OCI-LY1 (cell line): ENCODE measurements at regions not wholly inside any gene's neighbourhood (a gene's known extent, or its start where the extent isn't known, plus 50 kb on each side); places are given as distances from the start of the nearest gene placed in this dataset.

ENCODE experiments used
- H2AFZ ChIP-seq: fragments of 200-600 bp; sonication (generic), shearing (Covaris generic); 2 replicates; pipeline ENCODE4 v1.6.0; 2014; ENCODE audit warnings: antibody characterized with exemption, mild to moderate bottlenecking, low read length
- H3F3A ChIP-seq: fragments of 200-600 bp; sonication (generic), shearing (Covaris generic); 2 replicates; pipeline ENCODE4 v1.6.0; 2014; ENCODE audit warnings: mild to moderate bottlenecking, antibody characterized with exemption, low read length, moderate library complexity; ENCODE audit not compliant: insufficient read depth
- H3K27ac ChIP-seq: fragments of 200-600 bp; sonication (generic); 2 replicates; pipeline ENCODE4 v1.5.1; 2014; ENCODE audit warnings: low read length, mixed run types, mild to moderate bottlenecking, low read depth; ENCODE audit not compliant: poor library complexity, severe bottlenecking
- H3K27me3 ChIP-seq: fragments of 200-600 bp; sonication (generic); 2 replicates; pipeline ENCODE4 v1.6.0; 2014; ENCODE audit warnings: antibody characterized with exemption, mild to moderate bottlenecking, low read length, moderate library complexity; ENCODE audit not compliant: insufficient read depth
- H3K36me3 ChIP-seq: fragments of 200-600 bp; sonication (generic); 2 replicates; pipeline ENCODE4 v1.6.1; 2014; ENCODE audit warnings: mild to moderate bottlenecking, antibody characterized with exemption, low read length, moderate library complexity, mixed read lengths; ENCODE audit not compliant: insufficient read depth
- H3K4me1 ChIP-seq: fragments of 200-600 bp; sonication (generic); 2 replicates; pipeline ENCODE4 v1.5.1; 2014; ENCODE audit warnings: mild to moderate bottlenecking, low read length, moderate library complexity; ENCODE audit not compliant: insufficient read depth, severe bottlenecking
- H3K4me2 ChIP-seq: fragments of 200-600 bp; sonication (generic), shearing (Covaris generic); 2 replicates; pipeline ENCODE4 v1.6.1; 2014; ENCODE audit warnings: low read length
- H3K4me3 ChIP-seq: fragments of 200-600 bp; sonication (generic); 2 replicates; pipeline ENCODE4 v1.5.1; 2014; ENCODE audit warnings: low read length, low read depth, mild to moderate bottlenecking, mixed read lengths; ENCODE audit not compliant: poor library complexity, severe bottlenecking
- H3K79me2 ChIP-seq: fragments of 200-600 bp; shearing (Covaris generic); 2 replicates; pipeline ENCODE4 v1.6.1; 2016; ENCODE audit warnings: mixed run types, low read length, mixed read lengths; ENCODE audit not compliant: insufficient read depth
- H3K9ac ChIP-seq: fragments of 200-600 bp; sonication (generic), shearing (Covaris generic); 2 replicates; pipeline ENCODE4 v1.6.1; 2014; ENCODE audit warnings: mild to moderate bottlenecking, low read length, mixed read lengths
- H3K9me2 ChIP-seq: fragments of 200-600 bp; sonication (generic), shearing (Covaris generic); 2 replicates; pipeline ENCODE4 v1.6.1; 2014; ENCODE audit warnings: low read depth, mild to moderate bottlenecking, low read length, mixed read lengths
- H3K9me3 ChIP-seq: fragments of 200-600 bp; shearing (Covaris generic); 2 replicates; pipeline ENCODE4 v1.6.1; 2014; ENCODE audit warnings: low read length, mixed read lengths
- H4K20me1 ChIP-seq: fragments of 200-600 bp; sonication (generic), shearing (Covaris generic); 2 replicates; pipeline ENCODE4 v1.6.0; 2016; ENCODE audit warnings: mild to moderate bottlenecking, low read length; ENCODE audit not compliant: insufficient read depth
- CTCF ChIP-seq: fragments of 200-600 bp; sonication (generic), shearing (Covaris generic); IDR thresholded peaks from 2 replicates; pipeline ENCODE4 v1.5.1; 2017; ENCODE audit warnings: mild to moderate bottlenecking, antibody characterized with exemption, low read length, moderate library complexity, mixed read lengths
- EZH2 ChIP-seq: fragments of 200-600 bp; sonication (generic), shearing (Covaris generic); IDR thresholded peaks from 2 replicates; pipeline ENCODE4 v1.8.0; 2017; ENCODE audit warnings: borderline replicate concordance, mixed run types, mild to moderate bottlenecking, antibody characterized with exemption, low read length, moderate library complexity, mixed read lengths

- Histone ChIP-seq H3K9ac (no peak overlapping the region), H3K27me3 (no peaks in the 10 kb centered on the region), H3K4me3 (no peak overlapping the region), H3K79me2 (no peaks in the 10 kb centered on the region), H4K20me1 (no peaks in the 10 kb centered on the region), H3K9me2 (no peaks in the 10 kb centered on the region), H3K27ac (no peak overlapping the region), H3F3A (no peaks in the 10 kb centered on the region), H3K4me2 (no peak overlapping the region), H3K36me3 (no peaks in the 10 kb centered on the region), H3K9me3 (0 out of 2 replicates have a peak, but pooled peaks cover 2% of the 10 kb centered on the region), H3K4me1 (no peaks in the 10 kb centered on the region), H2AFZ (no peak overlapping the region)
- TF ChIP-seq EZH2, result no peak
- no peak for TF ChIP-seq CTCF
Observed at GRCh38 chr19:28332351-28332750, 880.6 kb downstream of the UQCRFS1 start.

GRCh38 chr19:28331596-28331995, 881.4 kb downstream of the UQCRFS1 start:
- no peaks in the 10 kb centered on the region for H3K9me2 ChIP-seq
- no peaks in the 10 kb centered on the region for H3F3A ChIP-seq
- H4K20me1 ChIP-seq, result no peaks in the 10 kb centered on the region
- no peak overlapping the region for H3K27ac ChIP-seq
- no peaks in the 10 kb centered on the region for H3K79me2 ChIP-seq
- no peak overlapping the region for H3K4me2 ChIP-seq
- H3K4me1 ChIP-seq, result no peaks in the 10 kb centered on the region
- no peak for TF ChIP-seq EZH2
- no peak for TF ChIP-seq CTCF
- H3K9me3 ChIP-seq, result 0 out of 2 replicates have a peak, but pooled peaks cover 2% of the 10 kb centered on the region
- H2AFZ ChIP-seq, result no peak overlapping the region
- no peak overlapping the region for H3K4me3 ChIP-seq
- H3K36me3 ChIP-seq, result no peaks in the 10 kb centered on the region
- no peak overlapping the region for H3K9ac ChIP-seq
- H3K27me3 ChIP-seq, result no peaks in the 10 kb centered on the region

- Histone ChIP-seq H3K9me2 (no peaks in the 10 kb centered on the region), H3K4me3 (no peak overlapping the region), H2AFZ (no peak overlapping the region), H3K79me2 (no peaks in the 10 kb centered on the region), H3K4me1 (peaks cover 6% of the 10 kb centered on the region), H3F3A (no peaks in the 10 kb centered on the region), H3K36me3 (no peaks in the 10 kb centered on the region), H3K9ac (no peak overlapping the region), H3K9me3 (0 out of 2 replicates have a peak, but pooled peaks cover 2% of the 10 kb centered on the region), H4K20me1 (no peaks in the 10 kb centered on the region), H3K4me2 (no peak overlapping the region), H3K27ac (no peak overlapping the region), H3K27me3 (no peaks in the 10 kb centered on the region)
- TF ChIP-seq EZH2 (no peak), CTCF (no peak)
Observed at GRCh38 chr19:28330831-28331230, 882.1 kb downstream of the UQCRFS1 start.
